Left lung (tissue), 4 donors: ENCODE measurements at regions not wholly inside any gene's neighbourhood (a gene's known extent, or its start where the extent isn't known, plus 50 kb on each side); places are given as distances from the start of the nearest gene placed in this dataset.
"Not testable (repeated sequence)": the region's sequence is repeated elsewhere in the genome, so short reads cannot be mapped to it uniquely, and the experiment has no call there.

Experiments used
- ATAC-seq: fragments of 200-7000 bp; cut with Tn5 transposase; one replicate; pipeline ENCODE4 v1.9.1; 2020; ENCODE audit warnings: moderate library complexity
- DNase-seq, 4 donors: peaks; one replicate each; pipeline ENCODE4 v3.0.0-alpha.2; 2013 to 2020
- H3K27ac ChIP-seq, 2 donors: fragments of 200-600 bp; sonication (generic) in 1 of 2; one replicate each; pipeline versions ENCODE4 v1.5.0 to v1.8.0; 2020 to 2021
- H3K27me3 ChIP-seq, 2 donors: fragments of 200-600 bp; sonication (generic) in 1 of 2; one replicate each; pipeline versions ENCODE4 v1.5.0 to v1.8.0; 2020 to 2021
- H3K36me3 ChIP-seq, 2 donors: fragments of 200-600 bp; sonication (generic) in 1 of 2; one replicate each; pipeline versions ENCODE4 v1.5.0 to v1.8.0; 2020 to 2021
- H3K4me1 ChIP-seq, 2 donors: fragments of 200-600 bp; one replicate each; pipeline ENCODE4 v1.8.0; 2021
- H3K4me3 ChIP-seq, 2 donors: fragments of 200-600 bp; sonication (generic) in 1 of 2; one replicate each; pipeline versions ENCODE4 v1.5.0 to v1.8.0; 2020 to 2021; ENCODE audit warnings: mild to moderate bottlenecking in 1 of 2
- H3K9me3 ChIP-seq, 2 donors: fragments of 200-600 bp; sonication (generic) in 1 of 2; one replicate each; pipeline versions ENCODE4 v1.5.0 to v1.8.0; 2020 to 2021
- intact Hi-C, 2 donors: fragments of 100-400 bp; cut with DNase I; formaldehyde crosslinking; loops; one replicate each; pipeline versions ENCODE4 v1.11.2 to v1.14.2; 2022
- TF ChIP-seq, protein P1 (sequence below), 2 donors: fragments of 200-600 bp; sonication (generic) in 1 of 2; IDR thresholded peaks; one replicate each; pipeline versions ENCODE4 v1.5.0 to v1.8.0; 2021; ENCODE audit warnings: antibody characterized with exemption in 2 of 2
- donor health status: DM: no; HTN: yes; CAD: no.
- donor health status: DM: no; HTN: no; CAD: no.

DNA sequence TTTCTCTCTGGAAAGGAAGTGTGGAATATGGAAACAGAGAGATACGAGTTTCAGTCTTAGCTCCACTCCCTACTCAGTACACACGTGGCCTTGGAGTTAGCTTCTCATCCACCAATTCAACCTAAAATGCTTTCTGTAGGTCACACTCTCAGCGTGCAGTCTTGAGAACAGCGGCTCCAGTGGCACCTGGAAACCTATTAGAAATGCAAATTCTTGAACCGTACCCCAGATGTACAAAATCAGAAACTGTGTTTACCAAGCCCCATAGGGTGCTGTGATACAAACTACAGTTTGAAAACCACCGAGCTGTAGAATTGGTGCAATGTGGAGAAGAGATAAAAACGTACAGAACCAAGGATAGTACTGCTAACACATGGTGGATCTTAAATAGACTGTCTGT is 91.1 kb upstream of the SP4 start:
- Histone ChIP-seq H3K4me1 (no peaks in the 10 kb centered on the region), H3K27me3 (no peaks in the 10 kb centered on the region), H3K4me3 (no peak overlapping the region), H3K36me3 (no peaks in the 10 kb centered on the region), H3K27ac (no peak overlapping the region), H3K9me3 (no peaks in the 10 kb centered on the region)
- DNase-seq (no peak), ATAC-seq (no peak)
- intact Hi-C loops = no loop called here
- TF ChIP-seq, protein P1, sequence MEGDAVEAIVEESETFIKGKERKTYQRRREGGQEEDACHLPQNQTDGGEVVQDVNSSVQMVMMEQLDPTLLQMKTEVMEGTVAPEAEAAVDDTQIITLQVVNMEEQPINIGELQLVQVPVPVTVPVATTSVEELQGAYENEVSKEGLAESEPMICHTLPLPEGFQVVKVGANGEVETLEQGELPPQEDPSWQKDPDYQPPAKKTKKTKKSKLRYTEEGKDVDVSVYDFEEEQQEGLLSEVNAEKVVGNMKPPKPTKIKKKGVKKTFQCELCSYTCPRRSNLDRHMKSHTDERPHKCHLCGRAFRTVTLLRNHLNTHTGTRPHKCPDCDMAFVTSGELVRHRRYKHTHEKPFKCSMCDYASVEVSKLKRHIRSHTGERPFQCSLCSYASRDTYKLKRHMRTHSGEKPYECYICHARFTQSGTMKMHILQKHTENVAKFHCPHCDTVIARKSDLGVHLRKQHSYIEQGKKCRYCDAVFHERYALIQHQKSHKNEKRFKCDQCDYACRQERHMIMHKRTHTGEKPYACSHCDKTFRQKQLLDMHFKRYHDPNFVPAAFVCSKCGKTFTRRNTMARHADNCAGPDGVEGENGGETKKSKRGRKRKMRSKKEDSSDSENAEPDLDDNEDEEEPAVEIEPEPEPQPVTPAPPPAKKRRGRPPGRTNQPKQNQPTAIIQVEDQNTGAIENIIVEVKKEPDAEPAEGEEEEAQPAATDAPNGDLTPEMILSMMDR (IDR thresholded peaks at IDR 0.05) = no peak

GRCh38 chr7:21338728-21339164 is 89.1 kb upstream of the SP4 start:
- H3K36me3 ChIP-seq = no peaks in the 10 kb centered on the region
- intact Hi-C loops = no loop called here
- no peaks in the 10 kb centered on the region for H3K27me3 ChIP-seq
- peak; percentile 57 for ATAC-seq
- TF ChIP-seq, protein P1 (IDR thresholded peaks at IDR 0.05) = no peak
- no peak overlapping the region for H3K4me3 ChIP-seq
- H3K4me1 ChIP-seq = no peaks in the 10 kb centered on the region
- no peak for DNase-seq
- H3K27ac ChIP-seq = no peak overlapping the region
- no peaks in the 10 kb centered on the region for H3K9me3 ChIP-seq

GRCh38 chr7:21344900-21345299 is 83.0 kb upstream of the SP4 start:
- H3K9me3 ChIP-seq, H3K27ac ChIP-seq, ATAC-seq, H3K4me1 ChIP-seq, DNase-seq, H3K4me3 ChIP-seq, H3K36me3 ChIP-seq, intact Hi-C loops: not testable (repeated sequence)
- peaks cover 0 to 16% of the 10 kb centered on the region in 2 donors for H3K27me3 ChIP-seq

DNA sequence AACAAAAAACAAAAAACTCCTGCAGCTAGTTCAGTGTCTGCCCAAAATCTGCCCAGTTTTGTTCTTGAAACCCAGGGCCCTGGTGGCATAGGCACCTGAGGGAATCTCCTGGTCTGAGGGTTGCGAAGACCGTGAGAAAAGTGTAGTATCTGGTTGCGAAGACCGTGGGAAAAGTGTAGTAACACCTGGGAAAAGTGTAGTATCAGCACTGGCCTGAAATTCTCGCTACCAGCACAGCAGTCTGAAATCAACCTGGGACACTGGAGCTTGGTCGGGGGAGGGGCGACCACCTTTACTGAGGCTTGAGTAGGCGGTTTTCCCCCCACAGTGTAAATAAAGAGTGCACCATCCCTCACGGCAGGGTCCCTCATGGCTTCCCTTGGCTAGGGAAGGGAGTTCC is 82.5 kb upstream of the SP4 start:
- intact Hi-C loops = no loop called here
- no peaks in the 10 kb centered on the region for H3K36me3 ChIP-seq
- H3K27ac ChIP-seq = no peak overlapping the region
- TF ChIP-seq, protein P1 (IDR thresholded peaks at IDR 0.05) = no peak
- ATAC-seq (no peak), DNase-seq (no peak)
- peaks cover 0 to 16% of the 10 kb centered on the region in 2 donors for H3K27me3 ChIP-seq
- H3K4me3 ChIP-seq = no peak overlapping the region
- H3K4me1 ChIP-seq = no peaks in the 10 kb centered on the region
- no peaks in the 10 kb centered on the region for H3K9me3 ChIP-seq

DNA sequence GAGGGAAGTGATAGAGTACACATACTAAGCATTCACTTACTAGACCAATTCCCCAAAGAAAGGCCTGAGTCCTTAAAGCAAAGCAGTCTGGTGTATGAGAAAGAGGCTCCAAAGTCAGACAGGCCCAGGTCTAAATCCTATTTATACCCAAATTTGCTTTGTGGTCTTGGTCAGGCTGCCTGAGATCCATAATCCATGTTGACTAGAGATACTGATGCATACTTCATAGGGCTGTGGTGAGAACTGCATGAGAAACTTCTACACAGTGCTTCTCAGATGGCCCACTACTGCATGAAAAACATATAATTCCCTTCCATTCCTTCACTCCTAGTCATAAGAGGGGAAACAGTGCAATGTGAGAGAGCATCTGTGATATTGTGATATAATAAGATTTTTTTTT is 81.6 kb upstream of the SP4 start:
- intact Hi-C loops = no loop called here
- Histone ChIP-seq H3K27me3 (peaks cover 0 to 16% of the 10 kb centered on the region in 2 donors), H3K9me3 (no peaks in the 10 kb centered on the region), H3K36me3 (no peaks in the 10 kb centered on the region), H3K27ac (no peak overlapping the region), H3K4me3 (no peak overlapping the region), H3K4me1 (no peaks in the 10 kb centered on the region)
- DNase-seq (no peak), ATAC-seq (no peak)
- TF ChIP-seq, protein P1 (IDR thresholded peaks at IDR 0.05) = no peak
